ENCODE measurements at regions not wholly inside any gene's neighbourhood (a gene's known extent, or its start where the extent isn't known, plus 50 kb on each side); places are given as distances from the start of the nearest gene placed in this dataset.

GRCh38 chr11:79570104-79570503 is 129.3 kb upstream of the TENM4 start:
- TF ChIP-seq CTCF (IDR thresholded peaks at IDR 0.05), result no peak
- no peak for TF ChIP-seq POLR2A (IDR thresholded peaks at IDR 0.05)

Data from heart left ventricle (tissue), 13 donors.